Fibroblast of mammary gland (primary cell): ENCODE measurements at regions not wholly inside any gene's neighbourhood (a gene's known extent, or its start where the extent isn't known, plus 50 kb on each side); places are given as distances from the start of the nearest gene placed in this dataset.
A peak's percentile ranks its signal among the peaks of the same experiment; 100 is the strongest.

Source experiments
- DNase-seq: peaks from one replicate; pipeline ENCODE4 v3.0.0-alpha.2; 2010; ENCODE audit warnings: low read depth
- H3K4me3 ChIP-seq: 2 replicates; pipeline ENCODE4 v1.5.1; 2011; ENCODE audit warnings: low read depth, mild to moderate bottlenecking, low read length, moderate library complexity; ENCODE audit not compliant: control insufficient read depth
- CTCF ChIP-seq: conservative IDR thresholded peaks from 2 replicates; pipeline ENCODE4 v1.5.1; 2011; ENCODE audit warnings: low read depth, low read length, inconsistent platforms; ENCODE audit not compliant: control insufficient read depth, insufficient read depth

- H3K4me3 ChIP-seq = no peak overlapping the region
- peak; percentile 25 for DNase-seq
- no peak for TF ChIP-seq CTCF
Observed at GRCh38 chr12:11524446-11524845, 125.0 kb upstream of the ETV6 start.

GRCh38 chr12:11534064-11534463 is 115.4 kb upstream of the ETV6 start:
- H3K4me3 ChIP-seq = no peak overlapping the region
- TF ChIP-seq CTCF = no peak
- DNase-seq = no peak

- TF ChIP-seq CTCF = no peak
- DNase-seq = no peak
- H3K4me3 ChIP-seq = no peak overlapping the region
Observed at GRCh38 chr12:11535127-11535526, 114.3 kb upstream of the ETV6 start.

GRCh38 chr12:11539156-11539555 is 110.3 kb upstream of the ETV6 start:
- no peak for DNase-seq
- no peak overlapping the region for H3K4me3 ChIP-seq
- no peak for TF ChIP-seq CTCF

- DNase-seq = no peak
- TF ChIP-seq CTCF = no peak
- no peak overlapping the region for H3K4me3 ChIP-seq
Observed at GRCh38 chr12:11540156-11540555, 109.3 kb upstream of the ETV6 start.

GRCh38 chr12:11540615-11541310 is 108.7 kb upstream of the ETV6 start:
- no peak overlapping the region for H3K4me3 ChIP-seq
- TF ChIP-seq CTCF = no peak
- DNase-seq = no peak

- DNase-seq = no peak
- TF ChIP-seq CTCF = no peak
- H3K4me3 ChIP-seq = no peak overlapping the region
Observed at GRCh38 chr12:11542599-11542998, 106.9 kb upstream of the ETV6 start.
